OCI-LY7 (cell line): ENCODE measurements at regions not wholly inside any gene's neighbourhood (a gene's known extent, or its start where the extent isn't known, plus 50 kb on each side); places are given as distances from the start of the nearest gene placed in this dataset.

Source experiments
- BruUV-seq: library from RNA; stranded (reverse); fragments of 400-500 nt; replicated peaks from 2 replicates; lab custom pipeline; 2021; lab: Mats Ljungman, UMichigan
- CTCF ChIA-PET: fragments of 300-600 bp; sonication (Branson Sonifier 250); formaldehyde crosslinking; loops from one replicate; lab custom pipeline; 2022; ENCODE audit warnings: antibody characterized with exemption; ENCODE audit not compliant: unreplicated experiment; lab: Charles Lee
- POLR2A ChIA-PET: fragments of 300-600 bp; sonication (Branson Sonifier 250); formaldehyde crosslinking; loops from one replicate; lab custom pipeline; 2022; ENCODE audit warnings: antibody characterized with exemption; lab: Charles Lee
- DNase-seq: peaks from one replicate; pipeline ENCODE4 v3.0.0-alpha.2; 2015; ENCODE audit warnings: low spot score
- H2AFZ ChIP-seq: fragments of 200-600 bp; sonication (generic), shearing (Covaris generic); 2 replicates; pipeline ENCODE4 v1.6.1; 2014; ENCODE audit warnings: mild to moderate bottlenecking, antibody characterized with exemption, low read length, moderate library complexity
- H3K27ac ChIP-seq: fragments of 200-600 bp; sonication (generic); 2 replicates; pipeline ENCODE4 v1.5.1; 2014; ENCODE audit warnings: mixed run types, low read depth, mild to moderate bottlenecking, moderate library complexity, low read length, inconsistent platforms; ENCODE audit not compliant: poor library complexity, severe bottlenecking
- H3K36me3 ChIP-seq: fragments of 200-600 bp; sonication (generic); 2 replicates; pipeline ENCODE4 v1.6.1; 2014; ENCODE audit warnings: mild to moderate bottlenecking, antibody characterized with exemption, low read length, moderate library complexity, mixed read lengths; ENCODE audit not compliant: insufficient read depth
- H3K4me1 ChIP-seq: fragments of 200-600 bp; sonication (generic); 2 replicates; pipeline ENCODE4 v1.5.1; 2014; ENCODE audit warnings: mild to moderate bottlenecking, low read length; ENCODE audit not compliant: insufficient read depth, poor library complexity, severe bottlenecking
- H3K4me2 ChIP-seq: fragments of 200-600 bp; sonication (generic); 2 replicates; pipeline ENCODE4 v1.6.1; 2014; ENCODE audit warnings: mild to moderate bottlenecking, low read length
- H3K4me3 ChIP-seq: fragments of 200-600 bp; sonication (generic); 2 replicates; pipeline ENCODE4 v1.5.1; 2014; ENCODE audit warnings: mild to moderate bottlenecking, low read depth, low read length; ENCODE audit not compliant: poor library complexity, severe bottlenecking
- H3K79me2 ChIP-seq: fragments of 200-600 bp; sonication (generic); 2 replicates; pipeline ENCODE4 v1.6.1; 2016; ENCODE audit warnings: low read depth, mild to moderate bottlenecking, low read length, moderate library complexity, mixed read lengths; ENCODE audit not compliant: insufficient read depth
- H3K9me2 ChIP-seq: fragments of 200-600 bp; sonication (generic); 2 replicates; pipeline ENCODE4 v1.6.1; 2016; ENCODE audit warnings: mild to moderate bottlenecking, low read length, mixed read lengths; ENCODE audit not compliant: insufficient read depth
- H3K9me3 ChIP-seq: fragments of 200-600 bp; sonication (generic); 2 replicates; pipeline ENCODE4 v1.6.1; 2014; ENCODE audit warnings: mild to moderate bottlenecking, mixed run types, low read length, mixed read lengths
- H4K20me1 ChIP-seq: fragments of 200-600 bp; sonication (generic); 2 replicates; pipeline ENCODE4 v1.6.1; 2014; ENCODE audit warnings: mild to moderate bottlenecking, antibody characterized with exemption, low read length, moderate library complexity, mixed read lengths; ENCODE audit not compliant: insufficient read depth
- CTCF ChIP-seq: fragments of 200-600 bp; sonication (generic); conservative IDR thresholded peaks from 2 replicates; pipeline ENCODE4 v1.5.1; 2014; ENCODE audit warnings: mild to moderate bottlenecking, antibody characterized with exemption, low read length, moderate library complexity, mixed read lengths
- EZH2phosphoT487 ChIP-seq: fragments of 200-600 bp; sonication (generic); IDR thresholded peaks from 2 replicates; pipeline ENCODE4 v1.6.1; 2018; ENCODE audit warnings: low read depth, borderline replicate concordance, mild to moderate bottlenecking, mixed run types, antibody characterized with exemption, low read length, moderate library complexity, mixed read lengths
- intact Hi-C: fragments of 100-400 bp; cut with micrococcal nuclease; formaldehyde crosslinking; loops from one replicate; pipeline ENCODE4 v1.10.0; 2022; ENCODE audit not compliant: unreplicated experiment

GRCh38 chr6:147621263-147621662, 112.8 kb downstream of the SAMD5 start:
- Histone ChIP-seq H2AFZ (no peak overlapping the region), H3K4me2 (no peak overlapping the region), H3K4me1 (no peaks in the 10 kb centered on the region), H3K9me3 (no peaks in the 10 kb centered on the region), H3K4me3 (no peak overlapping the region), H3K27ac (no peak overlapping the region), H3K9me2 (no peaks in the 10 kb centered on the region), H3K36me3 (no peaks in the 10 kb centered on the region), H4K20me1 (no peaks in the 10 kb centered on the region), H3K79me2 (no peaks in the 10 kb centered on the region)
- no TSS peak for BruUV-seq
- no peak for TF ChIP-seq CTCF
- no peak for TF ChIP-seq EZH2phosphoT487
- intact Hi-C loops: no loop called here
- ChIA-PET CTCF (no interaction called here), POLR2A (no interaction called here)
- DNase-seq: no peak

GRCh38 chr6:147621961-147622360, 113.5 kb downstream of the SAMD5 start:
- no peaks in the 10 kb centered on the region for H3K4me1 ChIP-seq
- H3K9me2 ChIP-seq: no peaks in the 10 kb centered on the region
- H4K20me1 ChIP-seq: no peaks in the 10 kb centered on the region
- ChIA-PET POLR2A (interaction anchor here (1.2 kb wide), 1 partner anchor 18 kb away, joined by 4 read pairs; no protein-coding TSS in a partner anchor), CTCF (no interaction called here)
- intact Hi-C loops: no loop called here
- no peak overlapping the region for H3K4me2 ChIP-seq
- no peak overlapping the region for H3K27ac ChIP-seq
- no peak for DNase-seq
- H3K4me3 ChIP-seq: no peak overlapping the region
- TF ChIP-seq CTCF: no peak
- no TSS peak for BruUV-seq
- H2AFZ ChIP-seq: no peak overlapping the region
- no peaks in the 10 kb centered on the region for H3K79me2 ChIP-seq
- H3K9me3 ChIP-seq: no peaks in the 10 kb centered on the region
- H3K36me3 ChIP-seq: no peaks in the 10 kb centered on the region

GRCh38 chr6:147624946-147625515, 116.5 kb downstream of the SAMD5 start:
- H3K4me2 ChIP-seq: no peak overlapping the region
- POLR2A ChIA-PET: interaction anchor here (0.7 kb wide), 1 partner anchor 135 kb away, joined by 3 read pairs; no protein-coding TSS in a partner anchor
- no peak overlapping the region for H2AFZ ChIP-seq
- intact Hi-C loops: no loop called here
- no peaks in the 10 kb centered on the region for H3K36me3 ChIP-seq
- H3K4me3 ChIP-seq: no peak overlapping the region
- DNase-seq: no peak
- no peaks in the 10 kb centered on the region for H3K9me3 ChIP-seq
- H4K20me1 ChIP-seq: no peaks in the 10 kb centered on the region
- no TSS peak for BruUV-seq
- no peak overlapping the region for H3K27ac ChIP-seq
- CTCF ChIA-PET: no interaction called here
- no peaks in the 10 kb centered on the region for H3K4me1 ChIP-seq
- no peaks in the 10 kb centered on the region for H3K9me2 ChIP-seq
- TF ChIP-seq CTCF: no peak
- no peak for TF ChIP-seq EZH2phosphoT487
- no peaks in the 10 kb centered on the region for H3K79me2 ChIP-seq
